Suprapubic skin (tissue), 3 donors: ENCODE measurements at regions not wholly inside any gene's neighbourhood (a gene's known extent, or its start where the extent isn't known, plus 50 kb on each side); places are given as distances from the start of the nearest gene placed in this dataset.

Source experiments
- POLR2A ChIP-seq, 2 donors: fragments of 450-650 bp; IDR thresholded peaks; one replicate each; pipeline ENCODE4 v1.6.1; 2017; ENCODE audit warnings: antibody characterized with exemption in 2 of 2, mild to moderate bottlenecking in 2 of 2, moderate library complexity in 2 of 2
- TF ChIP-seq, protein P1 (sequence below), 2 donors: fragments of 200-600 bp in 1 of 2; fragments of 450-650 bp in 1 of 2; sonication (generic) in 1 of 2; IDR thresholded peaks; one replicate each; pipeline ENCODE4 v1.5.1; 2016 to 2019; ENCODE audit warnings: antibody characterized with exemption in 2 of 2, mild to moderate bottlenecking in 1 of 2, moderate library complexity in 1 of 2

DNA sequence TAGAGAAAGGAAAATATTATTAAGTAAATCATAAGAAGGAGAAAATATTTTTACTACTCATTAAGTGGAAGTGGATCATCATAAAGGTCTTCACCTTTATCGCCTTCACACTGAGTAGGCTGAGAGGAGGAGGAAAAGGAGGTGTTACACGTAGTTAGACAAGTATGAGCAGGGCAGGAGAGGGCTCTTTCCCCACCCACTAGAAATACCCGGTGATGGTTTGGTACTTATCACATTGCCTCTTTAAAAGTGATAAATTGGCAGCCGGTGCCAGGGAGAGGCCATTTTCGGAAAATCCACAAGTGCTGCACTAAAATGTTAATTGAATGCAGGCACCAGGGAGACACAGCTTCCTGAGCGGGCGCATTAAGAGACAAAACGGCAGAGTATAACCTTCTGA, 598.7 kb upstream of the SOX11 start:
- TF ChIP-seq, protein P1, sequence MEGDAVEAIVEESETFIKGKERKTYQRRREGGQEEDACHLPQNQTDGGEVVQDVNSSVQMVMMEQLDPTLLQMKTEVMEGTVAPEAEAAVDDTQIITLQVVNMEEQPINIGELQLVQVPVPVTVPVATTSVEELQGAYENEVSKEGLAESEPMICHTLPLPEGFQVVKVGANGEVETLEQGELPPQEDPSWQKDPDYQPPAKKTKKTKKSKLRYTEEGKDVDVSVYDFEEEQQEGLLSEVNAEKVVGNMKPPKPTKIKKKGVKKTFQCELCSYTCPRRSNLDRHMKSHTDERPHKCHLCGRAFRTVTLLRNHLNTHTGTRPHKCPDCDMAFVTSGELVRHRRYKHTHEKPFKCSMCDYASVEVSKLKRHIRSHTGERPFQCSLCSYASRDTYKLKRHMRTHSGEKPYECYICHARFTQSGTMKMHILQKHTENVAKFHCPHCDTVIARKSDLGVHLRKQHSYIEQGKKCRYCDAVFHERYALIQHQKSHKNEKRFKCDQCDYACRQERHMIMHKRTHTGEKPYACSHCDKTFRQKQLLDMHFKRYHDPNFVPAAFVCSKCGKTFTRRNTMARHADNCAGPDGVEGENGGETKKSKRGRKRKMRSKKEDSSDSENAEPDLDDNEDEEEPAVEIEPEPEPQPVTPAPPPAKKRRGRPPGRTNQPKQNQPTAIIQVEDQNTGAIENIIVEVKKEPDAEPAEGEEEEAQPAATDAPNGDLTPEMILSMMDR (IDR thresholded peaks at IDR 0.05), result no peak
- TF ChIP-seq POLR2A (IDR thresholded peaks at IDR 0.05), result no peak
